Activated T-helper 1 cell treated with anti-CD3 and anti-CD28 coated beads, Interleukin-12 subunit alpha, Interleukin-12 subunit beta, Interleukin-2, Interleukin-4 antibody, amounts not matched to agents 30 ng/mL and 10 ng/mL and 1 ng/mL, durations not matched to agents 14 hours and 24 hours and 36 hours (primary cell): ENCODE measurements at regions not wholly inside any gene's neighbourhood (a gene's known extent, or its start where the extent isn't known, plus 50 kb on each side); places are given as distances from the start of the nearest gene placed in this dataset.
"Not testable (repeated sequence)": the region's sequence is repeated elsewhere in the genome, so short reads cannot be mapped to it uniquely, and the experiment has no call there.

Source experiments
- DNase-seq: peaks from one replicate; pipeline ENCODE4 v3.0.0; 2021; ENCODE audit warnings: low spot score
- H3K27ac Mint-ChIP-seq: one replicate; pipeline ENCODE4 v1.8.0; 2021; ENCODE audit warnings: mild to moderate bottlenecking, mixed read lengths
- H3K27me3 Mint-ChIP-seq: one replicate; pipeline ENCODE4 v1.8.0; 2022; ENCODE audit warnings: mild to moderate bottlenecking, moderate library complexity, mixed read lengths; ENCODE audit not compliant: insufficient read depth
- H3K36me3 Mint-ChIP-seq: one replicate; pipeline ENCODE4 v1.8.0; 2021; ENCODE audit warnings: low read depth, mixed read lengths
- H3K4me1 Mint-ChIP-seq: one replicate; pipeline ENCODE4 v1.8.0; 2021; ENCODE audit warnings: low read depth, mixed read lengths
- H3K4me3 Mint-ChIP-seq: one replicate; pipeline ENCODE4 v1.8.0; 2021; ENCODE audit warnings: mild to moderate bottlenecking, moderate library complexity, mixed read lengths
- H3K9me3 Mint-ChIP-seq: one replicate; pipeline ENCODE4 v1.8.0; 2021; ENCODE audit warnings: mixed read lengths
- intact Hi-C: fragments of 100-400 bp; cut with micrococcal nuclease; formaldehyde crosslinking; loops from one replicate; pipeline ENCODE4 v1.15.1; 2024

DNA sequence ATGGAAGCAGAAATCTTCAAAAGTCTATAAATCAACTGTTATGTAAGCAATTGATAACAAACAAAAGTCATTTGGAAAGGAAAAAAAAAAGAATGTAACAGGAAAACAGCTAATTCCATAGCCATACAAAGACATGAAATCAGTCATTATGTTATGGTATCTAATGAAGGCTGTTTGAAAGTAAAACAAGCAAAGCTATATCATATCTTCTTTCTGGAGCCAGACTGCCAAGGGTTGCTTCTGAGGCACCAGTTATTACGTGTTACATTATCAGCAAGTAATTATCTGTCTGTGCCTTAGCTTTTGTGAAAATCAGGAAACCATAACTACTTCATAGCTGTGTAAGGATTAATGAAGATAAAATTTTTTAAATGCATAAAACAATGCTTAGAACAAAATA lies 480.2 kb downstream of the FAT4 start:
- no peaks in the 10 kb centered on the region for H3K27me3 Mint-ChIP-seq
- no peak overlapping the region for H3K4me3 Mint-ChIP-seq
- H3K36me3 Mint-ChIP-seq: no peaks in the 10 kb centered on the region
- no peaks in the 10 kb centered on the region for H3K9me3 Mint-ChIP-seq
- H3K27ac Mint-ChIP-seq: no peak overlapping the region
- DNase-seq: no peak
- intact Hi-C loops: no loop called here
- H3K4me1 Mint-ChIP-seq: no peaks in the 10 kb centered on the region

DNA sequence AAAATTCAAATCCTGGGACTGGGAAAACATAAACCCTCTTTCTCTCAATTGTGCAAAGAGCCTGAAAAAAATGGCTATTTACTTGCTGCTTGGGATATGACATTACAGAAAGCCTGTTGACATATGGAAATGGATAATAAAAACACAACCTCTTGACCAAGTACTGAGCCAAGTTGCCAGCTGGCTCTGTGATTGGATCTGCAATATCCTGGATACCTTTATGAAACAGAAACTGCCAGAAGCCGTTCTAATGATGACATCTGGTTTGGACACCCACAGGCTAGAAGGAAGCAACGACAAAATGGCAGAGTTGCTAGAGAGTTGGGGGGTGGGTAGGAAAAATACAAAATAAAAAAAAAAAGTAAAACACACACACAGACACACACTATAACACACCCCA lies 481.4 kb downstream of the FAT4 start:
- no peak overlapping the region for H3K4me3 Mint-ChIP-seq
- intact Hi-C loops: no loop called here
- no peaks in the 10 kb centered on the region for H3K4me1 Mint-ChIP-seq
- no peaks in the 10 kb centered on the region for H3K9me3 Mint-ChIP-seq
- no peak overlapping the region for H3K27ac Mint-ChIP-seq
- DNase-seq: no peak
- no peaks in the 10 kb centered on the region for H3K27me3 Mint-ChIP-seq
- no peaks in the 10 kb centered on the region for H3K36me3 Mint-ChIP-seq

DNA sequence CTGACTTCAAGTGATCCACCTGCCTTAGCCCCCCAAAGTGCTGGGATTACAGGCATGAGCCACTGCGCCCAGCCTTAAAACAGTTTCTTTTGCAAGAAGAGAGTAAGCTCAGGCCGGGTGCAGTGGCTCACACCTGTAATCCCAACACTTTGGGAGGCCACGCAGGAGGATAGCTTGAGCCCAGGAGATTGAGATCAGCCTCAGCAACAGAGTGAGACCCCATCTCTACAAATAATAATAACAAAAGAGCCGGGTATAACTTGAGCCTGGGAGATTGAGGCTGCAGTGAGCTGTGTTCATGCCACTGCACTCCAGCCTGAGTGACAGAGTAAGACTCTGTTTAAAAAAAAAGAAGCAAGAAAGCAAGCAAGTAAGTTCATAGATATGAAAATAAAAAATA lies 482.9 kb downstream of the FAT4 start:
- intact Hi-C loops, H3K27ac Mint-ChIP-seq, DNase-seq, H3K36me3 Mint-ChIP-seq, H3K4me3 Mint-ChIP-seq, H3K9me3 Mint-ChIP-seq, H3K27me3 Mint-ChIP-seq, H3K4me1 Mint-ChIP-seq: not testable (repeated sequence)

DNA sequence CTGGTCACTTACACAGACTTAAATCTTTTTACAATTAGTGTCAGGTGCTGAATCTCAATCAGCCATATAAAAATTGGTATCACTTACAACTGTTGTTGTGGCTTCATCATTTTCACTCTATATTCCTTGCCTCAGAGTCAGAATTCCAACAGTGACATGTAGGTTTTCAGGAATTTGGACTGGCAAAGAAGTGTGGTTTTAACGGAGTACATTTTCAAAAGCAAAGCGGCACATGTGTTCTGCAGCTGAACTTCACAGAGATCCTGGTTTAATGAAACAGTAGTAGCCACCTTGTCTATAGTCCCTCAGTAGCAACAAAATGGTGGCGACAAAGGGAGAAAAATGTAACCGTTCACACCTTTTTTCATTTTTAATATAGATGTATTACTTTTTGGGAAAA lies 486.6 kb downstream of the FAT4 start:
- no peaks in the 10 kb centered on the region for H3K27me3 Mint-ChIP-seq
- H3K4me3 Mint-ChIP-seq: no peak overlapping the region
- H3K4me1 Mint-ChIP-seq: no peaks in the 10 kb centered on the region
- no peak overlapping the region for H3K27ac Mint-ChIP-seq
- H3K36me3 Mint-ChIP-seq: no peaks in the 10 kb centered on the region
- no peak for DNase-seq
- intact Hi-C loops: no loop called here
- no peaks in the 10 kb centered on the region for H3K9me3 Mint-ChIP-seq

DNA sequence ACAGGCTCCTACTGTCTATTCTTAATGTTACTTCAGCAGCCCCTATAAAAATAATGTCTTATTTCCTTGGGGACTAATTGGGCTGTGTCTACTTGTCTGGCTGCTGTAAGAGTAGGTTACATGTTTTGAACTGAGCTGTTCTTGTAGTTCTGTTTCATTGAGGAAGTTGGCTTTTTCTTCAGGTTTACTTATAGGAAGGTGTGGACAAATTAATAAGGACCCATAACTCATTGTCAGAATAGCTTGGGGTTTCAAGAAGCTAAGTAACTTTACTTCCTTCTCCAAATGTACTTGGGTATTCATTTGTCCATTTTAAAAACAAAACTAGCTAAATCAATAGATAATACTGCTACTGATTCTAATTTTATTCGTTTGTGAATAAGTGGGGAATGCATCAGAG lies 487.2 kb downstream of the FAT4 start:
- intact Hi-C loops: no loop called here
- no peak overlapping the region for H3K4me3 Mint-ChIP-seq
- H3K27ac Mint-ChIP-seq: no peak overlapping the region
- no peaks in the 10 kb centered on the region for H3K27me3 Mint-ChIP-seq
- no peak for DNase-seq
- H3K9me3 Mint-ChIP-seq: no peaks in the 10 kb centered on the region
- no peaks in the 10 kb centered on the region for H3K4me1 Mint-ChIP-seq
- H3K36me3 Mint-ChIP-seq: no peaks in the 10 kb centered on the region

DNA sequence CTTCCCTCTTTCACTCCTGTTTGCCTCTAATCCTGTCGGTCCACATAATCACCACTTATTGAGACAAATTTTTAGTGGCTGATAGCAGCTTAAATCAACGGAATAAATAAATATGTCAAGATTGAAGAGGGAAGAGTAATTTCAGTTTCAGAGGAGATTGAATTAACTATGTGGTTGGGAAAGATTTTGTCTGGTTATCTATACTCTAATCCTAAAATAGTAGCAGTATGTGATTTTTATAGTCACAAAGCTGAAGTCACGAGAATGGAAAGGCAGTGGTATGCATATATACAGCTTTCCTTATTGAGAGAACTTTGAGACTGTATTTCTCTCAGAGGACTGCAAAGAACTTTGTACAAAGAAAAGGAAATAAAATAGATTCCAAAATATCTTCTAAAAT lies 493.3 kb downstream of the FAT4 start:
- no peak overlapping the region for H3K27ac Mint-ChIP-seq
- no peak for DNase-seq
- no peak overlapping the region for H3K4me3 Mint-ChIP-seq
- intact Hi-C loops: no loop called here
- no peaks in the 10 kb centered on the region for H3K36me3 Mint-ChIP-seq
- H3K9me3 Mint-ChIP-seq: no peaks in the 10 kb centered on the region
- H3K27me3 Mint-ChIP-seq: no peaks in the 10 kb centered on the region
- H3K4me1 Mint-ChIP-seq: no peaks in the 10 kb centered on the region

DNA sequence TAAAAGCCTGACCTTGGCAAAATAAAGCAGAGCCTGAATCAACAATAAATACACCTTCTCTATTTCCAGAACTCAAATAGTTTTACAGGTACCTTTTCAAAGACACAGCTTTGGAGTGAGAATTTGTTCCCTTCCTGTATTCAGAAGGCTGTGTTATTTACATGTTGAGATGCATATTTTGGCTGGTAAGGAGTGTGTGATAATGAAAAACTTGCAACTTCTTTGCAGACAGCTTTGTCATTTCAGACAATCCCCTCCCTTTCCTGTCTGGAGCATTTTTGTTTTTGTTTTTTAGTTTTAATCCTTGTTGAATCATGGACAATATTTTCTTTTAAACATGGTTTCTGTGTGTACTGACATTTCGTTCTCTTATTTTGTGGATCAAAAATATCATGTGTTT lies 493.8 kb downstream of the FAT4 start:
- Mint-ChIP-seq H3K27me3 (no peaks in the 10 kb centered on the region), H3K4me1 (no peaks in the 10 kb centered on the region), H3K36me3 (no peaks in the 10 kb centered on the region), H3K9me3 (peaks cover 5% of the 10 kb centered on the region), H3K4me3 (no peak overlapping the region), H3K27ac (no peak overlapping the region)
- DNase-seq: no peak
- intact Hi-C loops: no loop called here

DNA sequence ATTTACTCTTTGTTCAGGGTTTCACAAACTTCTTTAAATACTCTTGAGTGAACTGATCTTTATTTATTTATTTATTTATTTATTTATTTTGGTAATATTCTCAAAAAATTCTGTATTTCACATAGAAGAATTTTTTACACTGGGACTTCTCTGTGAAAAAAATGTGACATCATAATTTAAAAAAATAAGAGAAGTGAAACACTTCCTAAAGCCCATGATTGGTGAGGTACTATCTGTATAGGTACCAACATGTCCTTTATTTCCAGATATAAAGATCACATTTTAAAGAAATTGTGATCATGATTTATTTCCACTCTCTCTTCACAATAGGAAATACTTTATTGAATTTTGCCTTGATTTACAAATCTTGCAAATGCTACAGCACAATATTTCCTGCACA lies 497.1 kb downstream of the FAT4 start:
- Mint-ChIP-seq H3K4me1 (no peaks in the 10 kb centered on the region), H3K9me3 (peaks cover 12% of the 10 kb centered on the region), H3K27me3 (no peaks in the 10 kb centered on the region), H3K36me3 (no peaks in the 10 kb centered on the region), H3K4me3 (no peak overlapping the region), H3K27ac (no peak overlapping the region)
- intact Hi-C loops: no loop called here
- DNase-seq: no peak

DNA sequence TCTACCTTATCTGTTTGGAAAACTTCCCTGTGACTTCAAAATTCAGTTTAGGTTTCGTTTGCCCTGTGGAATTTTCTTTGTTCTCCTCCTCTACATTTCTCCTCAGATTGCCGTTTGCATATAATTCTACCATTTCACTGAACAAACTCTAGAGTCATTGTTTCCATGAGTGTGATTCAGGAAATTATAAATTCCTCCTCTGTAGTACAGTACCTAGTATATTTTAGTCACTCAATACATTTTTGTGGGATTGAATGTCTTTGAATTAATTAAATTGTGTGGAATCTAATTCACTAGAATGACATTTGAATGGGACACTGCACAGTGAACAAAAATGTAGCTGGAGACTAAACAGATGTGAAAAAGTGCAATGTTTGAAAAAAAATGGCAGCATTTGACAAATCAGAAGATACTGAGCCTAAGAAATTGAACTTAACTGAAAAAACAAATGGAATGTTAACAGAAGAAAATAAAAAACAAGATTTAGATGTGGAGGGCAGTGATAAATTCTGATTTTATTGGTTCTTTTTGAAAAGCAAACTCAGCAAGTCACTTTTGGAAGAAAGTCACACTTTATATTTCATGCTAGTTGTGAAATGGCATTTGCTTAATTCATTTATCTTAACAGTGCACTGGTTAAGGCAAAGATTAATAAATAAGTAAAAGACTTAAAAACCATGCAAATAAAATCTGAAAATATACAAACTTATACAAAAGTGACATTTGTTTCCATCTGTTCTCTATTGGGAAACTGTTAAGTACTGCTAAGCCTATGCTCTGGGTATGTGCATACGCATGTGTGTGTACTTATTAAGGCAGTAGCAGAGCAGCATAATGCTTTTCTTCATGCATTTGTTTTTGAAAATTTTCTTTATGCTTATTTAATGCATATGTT lies 512.3 kb downstream of the FAT4 start:
- Mint-ChIP-seq H3K36me3 (no peaks in the 10 kb centered on the region), H3K4me1 (no peaks in the 10 kb centered on the region), H3K4me3 (no peak overlapping the region), H3K9me3 (peaks cover 2% of the 10 kb centered on the region), H3K27me3 (no peaks in the 10 kb centered on the region), H3K27ac (no peak overlapping the region)
- DNase-seq: no peak
- intact Hi-C loops: no loop called here

DNA sequence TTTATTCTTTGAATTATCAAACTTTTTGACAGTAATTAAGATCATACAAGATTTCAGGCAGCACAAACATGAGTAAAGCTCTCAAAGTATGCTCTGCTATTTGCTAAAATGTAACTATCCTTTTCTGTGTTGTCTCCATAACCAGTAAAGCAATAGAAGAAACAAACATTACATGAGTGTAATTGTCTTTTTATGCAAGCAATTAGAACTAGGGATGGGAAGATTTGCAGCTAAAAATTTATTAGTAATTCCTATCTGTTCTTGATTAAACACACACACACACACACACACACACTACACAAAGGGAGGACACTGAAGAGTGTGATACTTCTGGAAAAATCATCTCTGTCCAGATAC lies 512.9 kb downstream of the FAT4 start:
- no peaks in the 10 kb centered on the region for H3K4me1 Mint-ChIP-seq
- no peaks in the 10 kb centered on the region for H3K36me3 Mint-ChIP-seq
- H3K4me3 Mint-ChIP-seq: no peak overlapping the region
- H3K27me3 Mint-ChIP-seq: no peaks in the 10 kb centered on the region
- H3K9me3 Mint-ChIP-seq: peaks cover 5% of the 10 kb centered on the region
- DNase-seq: no peak
- H3K27ac Mint-ChIP-seq: no peak overlapping the region
- intact Hi-C loops: no loop called here

DNA sequence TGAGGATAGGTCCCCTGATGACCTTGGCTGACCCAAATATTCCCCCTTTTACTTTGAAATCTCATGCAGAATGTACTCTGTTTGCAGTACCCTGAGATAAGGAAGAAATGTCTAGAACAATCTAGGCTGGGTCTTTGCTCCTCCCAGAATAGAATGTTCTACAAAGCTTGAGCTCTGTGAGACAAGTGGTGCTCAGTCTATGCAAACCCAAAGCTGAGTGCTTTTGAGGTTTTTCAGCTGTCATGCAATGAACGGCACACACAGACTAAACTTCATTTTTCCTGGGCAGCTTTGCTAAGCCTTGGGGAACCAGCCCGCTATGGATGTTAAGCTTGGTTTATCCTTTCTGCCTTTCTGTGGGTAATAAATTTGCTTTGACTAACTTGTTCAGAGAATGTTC lies 513.6 kb downstream of the FAT4 start:
- intact Hi-C loops: no loop called here
- no peak overlapping the region for H3K4me3 Mint-ChIP-seq
- H3K27ac Mint-ChIP-seq: no peak overlapping the region
- H3K9me3 Mint-ChIP-seq: peaks cover 5% of the 10 kb centered on the region
- DNase-seq: no peak
- no peaks in the 10 kb centered on the region for H3K27me3 Mint-ChIP-seq
- no peaks in the 10 kb centered on the region for H3K36me3 Mint-ChIP-seq
- no peaks in the 10 kb centered on the region for H3K4me1 Mint-ChIP-seq

DNA sequence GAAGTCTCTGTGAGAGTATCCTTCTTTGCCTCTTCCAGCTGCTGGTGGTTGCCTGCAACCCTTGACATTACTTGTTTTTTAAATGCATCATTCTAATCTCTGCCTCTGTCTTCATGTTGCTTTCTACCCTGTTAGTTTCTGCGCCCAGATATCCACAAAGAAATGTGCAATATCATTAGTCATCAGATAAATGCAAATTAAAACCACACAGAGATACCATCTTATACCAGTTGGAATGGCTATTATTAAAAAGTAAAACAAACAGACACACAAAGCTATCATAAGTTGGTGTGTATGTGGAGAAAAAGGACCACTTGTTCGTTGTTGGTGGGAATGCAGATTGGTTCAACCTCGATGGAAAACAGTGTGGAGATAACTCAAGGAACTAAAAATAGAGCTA lies 517.4 kb downstream of the FAT4 start:
- Mint-ChIP-seq H3K27me3 (no peaks in the 10 kb centered on the region), H3K9me3 (peaks cover 5% of the 10 kb centered on the region), H3K36me3 (no peaks in the 10 kb centered on the region), H3K4me1 (no peaks in the 10 kb centered on the region), H3K27ac (no peak overlapping the region), H3K4me3 (no peak overlapping the region)
- intact Hi-C loops: no loop called here
- DNase-seq: no peak

DNA sequence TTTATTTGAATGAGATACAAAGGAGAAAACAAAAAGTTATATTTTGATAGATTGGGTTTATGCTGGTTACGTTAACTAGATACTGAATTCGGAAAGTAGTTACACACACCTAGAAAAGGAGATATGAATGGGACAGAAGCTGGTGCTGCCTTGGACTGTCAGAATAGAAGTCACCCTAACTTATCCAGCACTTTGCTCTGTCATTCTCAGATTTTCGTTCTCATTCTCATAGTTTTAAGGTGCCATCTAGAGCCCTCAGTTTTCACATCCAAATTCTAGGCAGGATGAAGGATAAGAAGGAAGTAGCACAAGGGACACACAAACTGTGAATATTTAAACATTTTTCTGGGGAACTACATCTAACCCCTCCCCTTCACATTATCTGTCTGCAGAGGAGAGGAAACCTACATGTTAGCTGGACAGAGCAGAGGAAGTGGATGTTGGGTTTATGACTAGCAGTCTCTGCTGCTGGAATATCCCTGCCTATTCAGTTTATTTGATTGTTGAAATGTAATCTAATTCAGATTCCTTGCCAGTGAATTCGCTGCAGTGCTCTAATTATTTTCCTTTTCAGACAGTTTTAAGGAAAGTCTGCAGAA lies 521.9 kb downstream of the FAT4 start:
- no peak overlapping the region for H3K27ac Mint-ChIP-seq
- peaks cover 5% of the 10 kb centered on the region for H3K9me3 Mint-ChIP-seq
- no peak for DNase-seq
- H3K36me3 Mint-ChIP-seq: no peaks in the 10 kb centered on the region
- no peaks in the 10 kb centered on the region for H3K27me3 Mint-ChIP-seq
- H3K4me3 Mint-ChIP-seq: no peak overlapping the region
- no peaks in the 10 kb centered on the region for H3K4me1 Mint-ChIP-seq
- intact Hi-C loops: no loop called here
